IPS DF 19.7 (cell line): ENCODE measurements at regions not wholly inside any gene's neighbourhood (a gene's known extent, or its start where the extent isn't known, plus 50 kb on each side); places are given as distances from the start of the nearest gene placed in this dataset.
"Not testable (repeated sequence)": the region's sequence is repeated elsewhere in the genome, so short reads cannot be mapped to it uniquely, and the experiment has no call there.

Experiments
- DNase-seq: peaks from one replicate; pipeline ENCODE4 v3.0.0-alpha.2; 2013; ENCODE audit warnings: low read depth, low spot score

DNA sequence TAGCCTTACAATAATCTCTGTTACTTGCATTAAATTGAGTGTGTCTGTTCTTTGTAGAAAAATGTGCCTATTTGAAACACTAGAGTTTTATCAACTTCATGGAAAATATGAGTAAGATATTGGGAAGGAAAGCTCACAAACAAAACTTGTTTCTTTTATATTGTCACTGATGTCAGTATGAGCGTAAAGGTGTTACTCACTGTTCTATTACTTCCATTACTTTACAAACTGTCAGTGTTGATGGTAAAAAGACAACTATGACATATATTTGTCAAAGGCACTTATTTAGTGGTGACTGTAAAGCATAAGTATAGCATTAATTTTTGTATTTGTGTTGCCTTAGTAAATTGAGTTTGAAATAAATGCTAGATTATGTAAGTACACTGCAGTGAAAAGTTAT is 193.7 kb upstream of the FLRT2 start:
- DNase-seq, result no peak

DNA sequence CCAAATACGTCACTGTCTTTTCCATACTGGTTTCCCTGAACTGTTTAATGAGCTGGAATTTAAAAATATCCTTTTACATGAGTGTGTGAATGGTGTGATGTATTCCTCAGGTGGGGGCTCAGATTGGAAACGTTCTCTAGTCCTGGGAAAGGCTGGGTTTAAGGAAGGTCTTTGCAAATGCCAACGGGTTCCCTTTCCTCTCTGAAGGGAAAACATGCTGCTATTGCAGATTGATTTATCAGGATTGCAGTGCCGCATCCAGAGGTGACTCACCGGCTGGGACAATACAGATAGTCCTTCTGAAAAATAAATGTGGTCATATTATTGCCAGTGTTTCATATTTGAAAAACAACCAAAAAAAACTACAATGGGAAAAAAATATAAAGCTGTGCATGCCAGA is 193.1 kb upstream of the FLRT2 start:
- DNase-seq, result no peak

- no peak for DNase-seq
These were observed 191.0 kb upstream of the FLRT2 start for GRCh38 chr14:85338895-85339294.

- no peak for DNase-seq
These were observed 186.9 kb upstream of the FLRT2 start for GRCh38 chr14:85342858-85343607.

DNA sequence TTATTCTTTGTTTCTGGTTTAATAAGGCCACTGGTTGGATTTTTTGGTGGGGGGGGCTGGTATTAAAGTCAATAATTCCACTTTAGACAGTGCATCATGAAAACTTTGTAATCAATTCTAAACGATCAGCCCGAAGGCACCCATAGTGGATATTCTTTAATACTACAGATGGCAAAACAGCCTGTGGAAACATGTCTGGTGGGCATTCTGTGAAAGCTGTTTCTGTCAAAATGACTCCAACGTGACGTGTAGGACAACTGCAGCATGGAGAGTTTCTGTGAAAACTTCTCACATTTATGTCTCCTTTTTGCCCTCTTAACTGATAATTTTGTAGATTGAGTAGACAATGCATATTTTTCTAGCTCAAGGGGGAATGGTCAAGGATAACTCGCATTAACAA is 185.8 kb upstream of the FLRT2 start:
- DNase-seq, result no peak

GRCh38 chr14:85344847-85345570 is 184.9 kb upstream of the FLRT2 start:
- no peak for DNase-seq

DNA sequence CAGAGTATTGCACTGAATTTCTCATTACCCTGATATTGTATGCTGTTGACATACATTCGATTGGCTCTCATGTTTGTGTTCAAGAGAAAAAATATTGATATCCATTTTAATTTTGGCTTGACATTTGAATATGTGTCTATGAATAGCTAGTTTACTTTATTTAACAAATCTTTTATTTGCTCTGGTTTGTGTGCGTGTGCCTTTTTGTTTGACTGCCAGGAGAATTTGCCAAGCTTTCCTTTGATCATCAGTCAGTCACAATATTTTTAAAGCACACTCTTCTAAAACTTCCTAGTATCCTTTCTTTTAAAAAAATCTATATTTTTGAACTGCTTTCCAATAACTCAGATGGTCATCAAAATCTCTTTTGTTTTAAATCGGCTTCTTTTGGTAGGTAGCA is 179.3 kb upstream of the FLRT2 start:
- no peak for DNase-seq

- not testable (repeated sequence) for DNase-seq
These were observed 177.4 kb upstream of the FLRT2 start for GRCh38 chr14:85352588-85352987.

DNA sequence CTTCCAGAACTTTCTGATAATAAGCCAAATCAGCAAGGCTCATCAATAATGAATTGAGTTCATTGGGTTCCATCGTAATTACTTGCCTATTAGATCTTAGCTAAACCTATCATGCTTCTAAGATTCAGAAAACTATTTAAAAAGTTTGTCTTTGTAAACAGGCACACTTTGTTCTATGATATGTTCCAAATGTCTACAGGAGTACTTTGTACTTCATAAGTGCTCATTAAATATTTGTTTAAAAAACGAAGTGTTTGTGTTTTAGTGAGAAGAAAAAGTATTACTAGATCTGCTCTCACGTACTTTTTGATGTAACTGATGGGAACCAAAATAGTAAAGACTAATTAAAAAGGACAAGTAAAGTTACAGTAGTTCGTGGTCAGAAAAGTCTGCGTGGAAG is 172.8 kb upstream of the FLRT2 start:
- DNase-seq, result no peak

- no peak for DNase-seq
These were observed 171.7 kb upstream of the FLRT2 start for GRCh38 chr14:85358136-85358785.

DNA sequence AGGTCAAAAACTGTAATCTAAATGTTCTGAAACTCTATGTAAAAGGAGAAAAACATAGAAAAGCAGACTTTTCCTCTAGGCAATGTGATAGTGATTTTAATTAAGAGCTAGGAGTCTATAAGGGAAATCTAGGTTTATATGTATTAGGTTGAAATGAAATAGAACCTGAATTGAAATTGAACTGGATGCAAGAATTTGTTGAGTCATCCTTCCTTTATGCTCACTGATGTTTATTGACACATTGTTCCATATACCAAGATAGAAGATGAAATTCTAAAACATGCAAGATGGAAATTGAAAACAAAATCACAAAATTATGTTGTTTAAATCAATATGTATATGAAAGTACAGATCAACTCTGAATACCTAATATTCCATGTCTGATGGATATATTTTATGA is 170.4 kb upstream of the FLRT2 start:
- no peak for DNase-seq

- DNase-seq, result no peak
These were observed 166.6 kb upstream of the FLRT2 start for GRCh38 chr14:85363358-85363757.

- no peak for DNase-seq
These were observed 163.7 kb upstream of the FLRT2 start for GRCh38 chr14:85366226-85366625.

DNA sequence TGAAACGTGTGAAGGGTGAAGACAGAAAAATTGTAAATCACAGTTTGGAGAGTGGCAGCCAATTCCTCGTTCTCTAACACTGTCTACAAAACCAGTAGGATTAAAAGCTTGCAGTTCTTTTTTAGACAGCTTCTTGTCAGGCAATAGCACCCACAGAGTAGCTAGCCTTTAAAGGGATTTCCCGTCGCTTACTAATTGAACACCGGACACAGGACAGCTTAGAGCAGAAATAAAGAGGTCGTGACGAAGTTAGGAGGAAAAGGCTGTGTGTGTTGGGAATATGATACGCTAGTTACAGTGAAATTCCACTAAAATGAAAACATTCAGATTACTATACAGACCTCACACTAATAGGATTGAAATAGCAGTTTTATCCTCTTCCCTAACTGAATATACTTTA is 149.1 kb upstream of the FLRT2 start:
- DNase-seq, result no peak

GRCh38 chr14:85382341-85382740 is 147.6 kb upstream of the FLRT2 start:
- no peak for DNase-seq

DNA sequence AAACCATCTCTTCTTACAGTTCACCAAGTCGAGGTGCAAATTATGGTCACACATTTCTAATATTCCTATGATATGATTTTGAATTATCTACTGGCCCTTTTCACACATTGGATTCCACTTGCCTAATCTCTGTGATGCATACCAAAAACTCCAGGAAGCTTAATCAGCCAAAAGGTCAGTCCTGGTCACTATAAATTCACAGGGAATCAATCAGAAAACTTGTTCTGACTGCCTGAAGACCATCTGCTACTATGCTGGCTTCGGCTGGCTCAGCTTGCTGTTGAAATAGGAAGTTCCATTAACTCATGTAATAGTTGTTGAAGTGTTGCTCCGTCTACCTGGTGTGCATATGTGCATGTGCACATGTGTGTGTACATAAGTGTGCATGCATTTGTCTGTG is 142.8 kb upstream of the FLRT2 start:
- no peak for DNase-seq

GRCh38 chr14:85390236-85390635 is 139.7 kb upstream of the FLRT2 start:
- no peak for DNase-seq

DNA sequence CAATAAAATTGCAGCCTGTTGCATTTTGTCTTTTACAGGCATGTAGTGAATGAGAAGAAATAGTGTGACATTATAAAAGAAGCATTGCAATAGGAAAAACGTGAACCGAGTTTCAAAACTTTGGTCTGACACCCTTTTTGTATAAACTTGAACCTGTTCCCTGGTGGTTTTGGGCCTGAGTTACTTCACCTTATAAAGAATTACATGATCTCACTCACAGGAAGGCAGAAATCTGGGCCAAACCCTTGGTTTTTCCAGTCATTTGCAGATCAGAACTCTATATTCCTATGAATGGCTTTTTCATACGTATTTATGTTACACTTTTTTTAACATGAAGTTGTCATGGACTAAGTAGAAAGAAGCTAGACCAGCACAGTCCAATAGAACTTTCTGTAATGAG is 138.5 kb upstream of the FLRT2 start:
- no peak for DNase-seq

- DNase-seq, result no peak
These were observed 138.1 kb upstream of the FLRT2 start for GRCh38 chr14:85391892-85392291.

DNA sequence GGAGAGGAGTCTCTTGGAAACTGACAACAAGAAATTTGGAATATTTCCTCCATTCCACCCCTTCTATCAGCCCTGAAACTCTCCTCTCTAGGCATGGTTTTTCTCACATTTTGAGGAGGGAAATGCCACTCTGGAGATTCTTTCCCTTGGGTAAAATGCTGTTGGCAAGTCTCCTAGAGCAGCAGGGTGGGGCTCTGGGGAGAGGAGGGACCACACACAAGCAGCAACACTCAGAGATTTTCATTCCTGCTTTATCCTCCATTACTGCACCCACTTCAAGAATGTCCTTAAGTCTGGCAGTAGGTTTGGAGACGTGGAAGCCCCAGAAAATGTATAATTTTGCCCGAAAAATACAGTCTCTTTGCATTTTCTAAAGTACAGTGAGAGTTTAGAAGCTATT is 130.8 kb upstream of the FLRT2 start:
- DNase-seq, result no peak

DNA sequence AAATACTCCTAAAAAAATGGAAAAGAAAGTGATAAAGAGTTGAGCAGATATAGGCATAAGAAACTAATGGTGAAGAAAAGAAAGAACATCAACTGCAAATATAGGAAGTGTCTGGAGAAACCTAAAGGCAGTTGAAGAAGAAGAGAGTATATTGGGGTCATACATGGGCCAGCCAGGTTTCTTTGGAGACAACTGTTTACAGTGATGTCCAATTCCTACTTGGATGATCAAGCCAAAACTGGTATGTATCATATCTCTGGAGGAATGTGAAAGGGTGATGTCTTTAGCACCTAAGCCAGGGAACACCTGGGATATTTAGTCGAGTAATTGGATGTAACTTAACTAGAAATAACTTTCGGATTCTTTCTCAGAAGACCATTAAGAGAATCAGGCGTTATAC is 129.3 kb upstream of the FLRT2 start:
- no peak for DNase-seq

DNA sequence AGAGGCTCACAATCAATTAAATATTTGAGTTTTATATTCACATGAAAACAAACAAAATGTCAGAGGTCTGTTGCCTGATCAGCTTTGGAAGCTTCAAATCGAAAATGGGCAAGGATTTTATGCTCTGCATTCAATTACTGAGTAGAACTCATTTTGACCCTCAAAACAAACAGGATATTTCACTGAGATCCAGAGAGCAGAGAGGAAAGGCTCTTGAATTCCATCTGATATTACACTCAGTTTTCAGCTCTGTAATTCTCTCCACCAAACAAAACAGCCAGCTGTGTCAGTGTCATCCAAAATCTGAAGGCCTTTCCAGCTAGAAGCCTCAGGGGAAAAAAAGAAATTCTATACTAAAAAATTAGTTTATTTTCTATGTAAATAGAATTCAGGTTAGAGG is 128.6 kb upstream of the FLRT2 start:
- no peak for DNase-seq

DNA sequence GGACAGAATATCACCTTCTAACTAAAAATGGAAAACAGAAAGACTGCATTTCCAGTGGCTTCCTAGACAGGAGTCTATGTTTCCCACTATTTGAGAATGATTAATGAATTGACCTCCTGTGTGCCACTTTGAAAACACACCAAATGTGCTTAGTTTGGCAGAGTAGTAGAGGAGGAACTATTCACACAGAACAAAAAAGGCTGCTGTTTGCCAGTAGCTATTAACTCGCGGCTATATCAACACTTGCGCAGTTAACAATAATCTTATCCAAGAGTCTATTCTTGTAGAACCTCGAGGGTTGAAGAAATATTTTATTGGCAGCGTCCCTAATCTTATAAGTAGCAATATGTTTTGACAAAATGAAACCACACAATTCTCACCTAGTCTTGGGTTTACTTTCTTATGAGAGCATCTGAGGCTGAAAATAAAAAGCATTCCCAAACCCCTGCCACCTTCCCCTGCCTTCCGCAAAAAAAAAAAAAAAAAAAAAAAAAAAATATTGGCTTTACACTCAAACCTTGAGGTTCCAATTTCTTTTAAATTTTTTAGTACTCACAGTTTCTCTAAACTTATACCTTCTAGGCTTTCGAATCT is 127.3 kb upstream of the FLRT2 start:
- no peak for DNase-seq
